HG02970 (cell line): ENCODE measurements at regions not wholly inside any gene's neighbourhood (a gene's known extent, or its start where the extent isn't known, plus 50 kb on each side); places are given as distances from the start of the nearest gene placed in this dataset.

Experiments used
- ATAC-seq: cut with Tn5 transposase; IDR thresholded peaks from one replicate; pipeline ENCODE4 v1.9.1; 2021; ENCODE audit warnings: mild to moderate bottlenecking, moderate library complexity, moderate number of reproducible peaks; ENCODE audit not compliant: unreplicated experiment, low FRiP score

DNA sequence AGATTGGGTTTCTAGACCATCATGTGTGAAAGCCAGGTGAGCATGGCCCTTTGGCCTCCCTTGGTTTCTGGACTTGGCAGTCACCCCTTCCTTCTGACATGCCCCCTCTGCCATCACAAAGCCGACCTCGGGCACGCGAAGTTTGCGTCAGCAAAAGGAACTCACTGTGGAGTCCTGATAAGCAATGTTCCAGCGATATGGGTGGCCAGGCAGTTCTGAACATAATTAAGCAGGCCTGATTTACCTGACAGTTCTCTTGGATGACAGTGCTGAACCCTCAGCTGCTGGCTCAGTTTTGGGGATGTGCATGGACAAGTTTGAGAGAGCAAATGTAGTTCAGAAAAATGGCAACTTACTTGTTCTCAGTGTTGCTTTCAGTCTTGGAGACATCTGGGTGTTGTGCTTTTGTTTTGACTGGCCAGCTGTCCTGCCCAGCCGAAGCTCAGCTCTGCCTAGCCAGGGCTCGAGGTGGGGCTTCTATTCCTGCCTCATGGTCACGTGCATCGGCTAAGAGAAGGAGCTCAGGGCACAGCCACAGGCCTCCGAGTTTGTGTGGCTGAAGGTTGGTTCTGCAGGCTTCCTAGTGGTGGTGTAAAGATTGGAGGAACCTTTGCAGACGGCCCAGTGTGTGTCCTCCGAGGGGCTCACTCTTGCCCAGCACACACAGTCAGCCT lies 78.3 kb downstream of the CLDN34 start:
- ATAC-seq = no peak

DNA sequence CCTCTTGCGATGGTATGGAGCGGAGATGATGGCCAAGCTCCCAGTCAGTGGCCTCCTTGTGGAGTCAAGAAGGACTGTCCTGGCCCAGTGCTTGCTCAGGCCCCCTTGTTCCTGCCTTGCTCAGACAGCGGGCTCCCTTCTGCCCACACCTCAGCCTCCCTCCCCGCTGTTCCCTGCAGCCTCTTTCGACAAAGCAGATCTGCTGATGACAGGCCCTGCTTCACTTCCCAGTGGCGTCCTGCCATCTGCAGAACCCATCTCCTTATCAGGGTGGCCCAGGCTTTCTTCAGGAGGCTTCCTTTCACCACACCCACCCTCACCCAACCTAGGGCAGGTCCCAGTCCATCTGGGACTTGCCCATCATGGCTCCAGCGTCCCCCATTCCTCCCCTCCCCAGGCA lies 80.0 kb downstream of the CLDN34 start:
- no peak for ATAC-seq

DNA sequence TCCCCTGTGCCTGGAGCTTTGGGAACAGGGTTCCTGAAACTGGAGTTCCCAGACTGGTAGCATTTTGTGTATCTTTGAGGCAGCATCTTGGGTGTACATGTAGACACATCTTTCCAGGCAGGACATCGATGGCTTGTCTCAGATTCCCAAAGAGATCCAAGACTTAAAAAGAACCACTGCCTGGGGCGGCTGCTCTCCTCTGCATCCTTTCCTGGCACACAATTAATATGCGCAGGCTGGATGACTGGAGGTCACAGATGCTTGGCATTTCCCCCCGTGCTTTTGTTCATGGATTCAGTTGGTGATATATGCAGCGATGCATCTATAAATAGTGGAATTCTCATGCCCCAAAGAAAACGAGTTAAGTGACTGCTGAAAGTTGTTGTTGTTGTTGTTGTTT lies 80.5 kb downstream of the CLDN34 start:
- ATAC-seq = no peak

DNA sequence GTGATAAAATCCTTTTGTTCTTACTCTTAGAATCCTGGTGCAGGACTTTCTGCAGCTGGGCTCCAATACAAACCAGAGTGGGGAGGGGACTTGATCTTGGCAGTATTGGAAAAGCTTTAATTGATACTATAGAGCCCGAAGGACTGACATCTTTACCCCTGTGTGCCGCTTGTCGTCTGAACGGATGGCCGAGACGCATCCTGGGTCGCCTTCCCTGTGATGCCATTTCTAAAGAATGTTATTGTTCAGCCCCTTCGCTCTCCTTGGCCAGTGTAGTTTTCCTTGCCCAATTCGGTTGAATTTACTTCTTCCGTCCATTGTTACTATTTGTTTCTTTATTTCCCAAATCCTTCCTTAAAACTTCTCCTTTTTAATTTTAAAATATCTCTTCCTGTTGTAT lies 80.9 kb downstream of the CLDN34 start:
- no peak for ATAC-seq

DNA sequence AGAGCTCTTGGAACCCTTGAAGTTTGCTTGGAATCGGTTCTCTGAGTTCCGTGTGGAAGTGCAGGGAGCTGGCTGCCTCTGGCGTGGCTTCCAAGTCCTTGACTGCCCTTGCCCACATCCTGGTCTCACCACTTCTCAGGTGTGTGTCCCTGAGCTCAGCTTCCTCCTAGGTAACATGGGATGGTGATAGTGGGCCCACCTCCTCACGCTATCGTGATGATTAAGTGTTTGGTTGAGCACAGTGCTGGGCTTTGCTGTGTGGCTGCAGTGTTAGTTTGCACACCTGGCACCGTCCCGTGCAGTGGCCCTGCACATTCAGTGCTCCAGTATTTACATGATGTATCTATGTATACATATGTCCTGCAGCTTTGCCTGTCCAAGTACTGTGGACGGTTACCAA lies 81.5 kb downstream of the CLDN34 start:
- ATAC-seq = no peak

DNA sequence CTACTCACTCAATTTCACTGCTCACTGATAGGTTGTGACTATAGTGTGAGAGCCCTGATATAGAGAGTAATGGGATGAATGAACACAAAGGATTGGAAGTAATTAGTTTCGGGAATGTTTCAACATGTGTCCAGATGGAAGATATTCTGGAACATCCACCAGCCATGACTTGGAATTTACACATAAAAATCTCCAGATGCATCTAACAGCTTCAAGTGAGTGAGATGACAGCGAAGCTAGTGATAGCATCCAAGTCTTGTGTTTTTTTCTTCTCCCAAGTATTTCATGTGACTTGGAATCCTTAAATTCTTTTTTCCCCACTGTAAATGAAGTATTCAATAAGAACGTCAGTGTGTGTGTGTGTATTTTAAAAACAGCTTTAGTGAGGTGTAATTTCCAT lies 82.1 kb downstream of the CLDN34 start:
- ATAC-seq = no peak

DNA sequence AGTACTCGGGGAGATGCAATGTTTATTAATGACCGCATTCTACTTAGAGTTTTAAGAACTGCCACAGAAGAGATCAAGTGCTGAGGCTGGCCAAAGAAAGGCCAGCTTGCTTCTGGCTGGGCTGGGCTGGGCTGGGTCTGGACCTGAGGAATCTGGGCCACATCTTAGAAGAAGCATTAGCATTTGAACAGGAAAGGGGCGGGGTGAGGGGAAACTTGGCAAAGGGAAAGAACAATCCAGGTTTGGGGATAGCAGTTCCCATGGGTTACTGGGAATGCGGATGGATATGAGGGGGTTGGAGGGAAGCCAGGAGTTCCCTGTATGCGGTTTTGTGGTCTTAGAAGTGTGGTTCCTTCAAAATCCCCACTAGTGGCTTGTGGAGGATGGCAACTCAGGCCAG lies 83.3 kb downstream of the CLDN34 start:
- ATAC-seq = no peak

DNA sequence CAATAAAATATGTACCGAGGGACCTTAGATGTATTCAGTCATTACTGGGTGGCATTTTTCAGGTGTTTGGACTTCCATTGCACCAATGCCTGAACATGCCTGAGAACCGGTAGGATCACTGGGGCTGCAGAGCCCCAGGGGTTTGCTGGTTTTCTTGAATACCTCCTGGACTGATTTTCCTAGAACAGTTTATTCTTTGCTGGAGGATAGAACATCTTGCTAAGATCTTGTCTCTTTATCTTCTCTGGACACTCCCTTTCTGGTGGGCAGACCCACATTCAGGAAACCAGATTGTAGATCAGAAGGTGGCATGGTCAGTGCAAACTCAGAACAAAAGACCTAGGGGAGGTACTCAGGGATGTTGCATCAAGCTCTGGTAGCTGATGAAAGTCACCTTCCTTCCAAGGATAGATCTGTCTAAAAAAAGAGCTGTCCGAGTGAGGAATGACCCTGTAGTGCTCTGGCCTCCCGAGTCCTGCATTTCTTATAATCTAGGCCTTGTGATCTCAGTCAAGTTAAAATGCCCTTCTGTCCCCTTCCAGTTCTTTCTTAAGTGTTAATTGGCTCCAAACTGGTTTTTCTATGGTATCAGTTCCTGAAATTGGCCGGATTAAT lies 84.8 kb downstream of the CLDN34 start:
- ATAC-seq = no peak

DNA sequence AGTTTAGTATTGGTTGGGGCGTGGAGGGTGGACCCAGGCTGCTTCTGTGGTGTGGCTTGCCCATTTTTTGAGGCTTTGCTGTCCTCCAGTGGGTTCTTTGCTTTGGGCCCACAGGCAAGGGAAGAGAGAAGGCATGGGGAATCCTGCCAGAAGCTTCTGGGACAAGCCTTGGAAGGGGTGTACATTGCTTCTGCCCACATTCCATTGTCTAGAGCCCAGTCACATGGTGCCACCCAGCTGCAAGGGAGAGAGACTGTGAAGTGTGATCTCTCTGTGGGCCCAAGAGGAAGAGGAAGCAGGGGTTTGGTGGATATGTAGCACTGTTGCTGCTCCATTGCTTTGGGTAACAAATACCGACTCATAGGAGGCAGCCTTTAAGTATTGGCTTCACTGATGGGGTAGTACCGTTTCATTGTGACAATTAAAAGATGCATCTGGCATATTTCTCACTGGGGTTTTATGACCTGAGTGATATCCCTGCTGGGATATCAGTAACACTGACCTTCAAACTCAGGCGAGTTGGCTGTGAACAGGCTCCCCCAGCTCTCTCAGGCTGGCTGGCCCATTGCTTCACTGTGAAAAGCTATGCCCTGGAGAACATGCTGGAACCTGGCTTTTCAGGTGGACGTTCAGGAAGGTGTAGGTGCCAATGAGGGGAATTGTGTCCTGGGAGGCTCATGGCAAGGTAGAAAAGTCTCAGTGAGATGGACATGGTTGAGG lies 85.9 kb downstream of the CLDN34 start:
- ATAC-seq = no peak

DNA sequence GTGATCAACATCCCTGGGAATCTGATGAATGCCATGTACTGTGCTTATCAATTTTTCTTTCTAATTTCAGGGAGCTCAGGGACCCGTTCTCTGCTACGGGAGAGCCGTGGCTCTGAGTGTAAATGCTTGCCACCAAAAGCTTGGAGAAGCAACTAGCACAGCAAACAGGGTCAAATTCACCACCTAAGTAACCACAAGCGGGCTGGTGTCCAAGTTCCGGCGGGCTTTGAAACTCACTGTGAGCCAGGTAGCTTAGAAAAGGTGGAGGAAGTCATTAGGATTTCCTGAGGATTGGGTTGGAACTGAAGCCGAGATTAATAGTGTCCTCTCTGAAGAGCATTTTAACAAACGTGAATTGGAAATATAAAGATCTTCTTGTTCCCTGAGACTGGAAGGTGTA lies 87.2 kb downstream of the CLDN34 start:
- ATAC-seq = no peak

DNA sequence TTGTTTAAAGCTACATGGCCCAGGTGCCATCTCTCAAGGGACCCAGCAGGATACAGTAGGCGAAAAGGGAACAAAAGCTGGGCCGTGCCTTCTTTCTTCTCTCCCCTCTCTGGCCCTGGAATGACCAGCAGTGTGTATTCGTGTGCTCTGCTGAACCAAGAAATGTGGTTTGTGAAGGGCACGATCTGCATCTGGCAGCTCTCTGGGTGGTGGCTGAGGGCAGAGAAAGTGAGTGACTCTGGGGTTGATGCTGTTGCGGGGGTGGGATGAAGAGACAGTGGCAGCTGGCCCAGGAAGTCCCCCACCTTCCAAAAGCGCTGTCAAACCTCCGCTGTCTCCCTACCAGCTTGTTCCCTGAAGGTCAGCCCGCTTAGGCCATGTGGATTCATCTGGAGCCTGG lies 88.3 kb downstream of the CLDN34 start:
- ATAC-seq = no peak

DNA sequence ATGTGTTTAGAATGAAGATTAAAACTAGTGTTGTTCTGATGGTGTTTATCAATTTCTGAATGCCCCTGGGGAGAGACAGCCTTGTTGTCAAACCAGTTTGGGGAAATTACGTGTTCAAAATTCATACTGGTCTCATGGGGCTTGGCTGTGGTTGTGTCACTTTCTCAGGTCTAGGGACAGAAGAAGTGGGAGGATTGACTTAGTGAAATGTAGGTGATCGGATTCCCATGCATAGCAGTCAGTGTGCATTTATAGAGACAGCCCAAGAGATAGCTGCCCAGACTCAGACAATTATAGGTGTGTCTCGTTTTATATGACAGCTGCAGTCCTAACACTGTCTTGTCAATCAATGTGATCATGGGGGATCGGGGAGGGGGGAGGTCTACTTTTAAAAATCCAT lies 94.4 kb upstream of the CLCN4 start:
- no peak for ATAC-seq

DNA sequence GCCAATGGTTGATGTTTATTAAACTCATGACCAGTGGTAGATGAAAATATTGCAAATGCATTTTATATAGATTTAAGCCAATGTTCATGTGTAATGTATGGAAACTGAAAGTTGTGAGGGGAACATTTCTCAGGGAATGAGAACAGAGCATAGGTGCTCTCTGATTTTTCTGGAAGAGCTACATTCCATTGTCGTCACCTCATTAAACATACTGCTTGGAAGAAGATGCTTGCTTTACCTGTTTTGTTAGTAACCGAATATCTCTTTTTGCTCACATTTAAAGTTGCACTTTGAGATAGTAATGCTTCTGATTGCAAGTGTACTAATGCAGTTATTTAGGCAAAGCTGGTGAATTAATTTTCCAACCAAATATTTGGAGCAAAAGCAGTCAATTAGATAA lies 93.8 kb upstream of the CLCN4 start:
- no peak for ATAC-seq

DNA sequence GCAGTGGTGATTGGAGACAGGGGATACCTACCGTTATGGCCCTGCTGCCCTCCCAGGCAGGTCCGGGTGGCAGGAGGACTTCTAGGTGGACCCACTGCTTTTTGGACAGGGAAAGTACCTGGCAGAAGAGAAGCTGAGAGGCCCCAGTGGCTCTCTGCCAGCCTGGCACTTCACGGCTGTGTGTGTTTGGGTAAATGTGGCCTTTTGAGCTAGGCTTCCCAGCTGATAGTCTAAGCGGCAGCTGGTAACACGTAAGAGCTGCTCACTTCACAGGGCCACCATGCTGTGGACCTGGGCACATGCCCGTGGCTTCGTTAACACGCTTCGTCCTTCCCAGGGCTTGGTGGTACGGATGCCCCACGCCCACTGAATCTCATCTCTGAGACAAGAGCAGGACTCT lies 92.0 kb upstream of the CLCN4 start:
- no peak for ATAC-seq

DNA sequence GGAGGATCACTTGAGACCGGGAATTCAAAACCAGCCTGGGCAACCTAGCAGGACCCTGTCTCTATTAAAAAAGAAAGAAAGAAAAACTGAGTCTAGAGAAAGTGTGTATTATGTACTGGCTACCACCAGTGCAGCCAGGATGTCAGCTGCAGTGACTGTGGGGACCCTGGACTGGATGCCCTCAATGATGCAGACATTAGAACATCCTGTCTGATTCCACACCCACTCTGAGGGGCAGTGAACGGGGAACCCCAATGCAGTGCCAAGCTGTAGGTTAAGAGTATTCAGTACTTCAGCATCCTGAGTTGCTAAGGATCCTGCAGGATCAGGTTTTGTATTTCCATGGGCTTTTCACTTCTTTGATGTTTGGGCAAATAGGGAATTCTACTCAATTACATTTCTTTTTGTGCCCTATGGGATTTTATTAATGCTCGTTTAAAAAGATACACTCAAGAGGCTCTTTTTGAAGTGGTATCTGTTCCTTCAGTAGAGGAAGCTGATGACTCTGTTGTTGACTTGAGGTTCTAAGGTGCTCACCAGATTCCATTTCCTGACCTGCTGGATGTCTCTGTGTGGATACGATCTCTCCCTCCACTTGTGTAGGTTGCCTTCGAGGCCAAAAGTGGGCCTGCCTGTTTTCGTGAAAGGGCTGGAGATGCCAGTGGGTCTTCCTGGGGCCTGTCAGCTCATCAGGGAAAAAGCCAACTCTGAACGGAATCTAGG lies 85.9 kb upstream of the CLCN4 start:
- no peak for ATAC-seq

DNA sequence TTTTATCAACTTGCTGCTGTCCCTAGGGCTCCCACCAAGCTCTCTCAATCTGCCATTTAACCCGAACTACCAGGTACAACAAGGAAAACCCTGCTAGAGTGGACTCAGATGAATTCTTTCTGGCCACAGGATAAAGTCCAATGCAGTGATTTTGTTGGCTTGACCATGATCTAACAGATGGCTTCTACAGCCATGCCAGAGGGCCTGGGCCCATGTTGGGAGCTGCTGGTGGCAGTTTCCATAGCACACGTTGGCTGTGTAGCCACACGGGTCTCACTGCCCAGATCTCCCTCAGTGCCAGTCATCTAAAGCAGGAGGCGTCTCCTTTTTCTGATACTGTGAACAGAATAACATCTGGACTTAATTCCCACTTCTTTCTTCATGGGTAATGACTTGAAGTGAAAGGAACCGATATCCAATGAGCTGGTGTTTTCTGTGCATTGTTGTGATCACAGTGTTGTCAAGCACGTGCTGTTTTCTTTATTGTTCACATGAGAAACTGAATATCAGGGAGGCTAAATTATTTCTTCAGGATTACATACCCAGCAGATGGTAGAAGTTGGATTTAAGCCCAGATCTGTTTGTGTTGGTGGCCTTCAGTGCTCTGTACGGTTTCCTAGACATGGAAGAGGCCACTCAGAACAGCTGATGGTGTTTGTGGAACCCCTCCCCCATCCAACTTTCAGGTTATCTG lies 85.2 kb upstream of the CLCN4 start:
- ATAC-seq = no peak

DNA sequence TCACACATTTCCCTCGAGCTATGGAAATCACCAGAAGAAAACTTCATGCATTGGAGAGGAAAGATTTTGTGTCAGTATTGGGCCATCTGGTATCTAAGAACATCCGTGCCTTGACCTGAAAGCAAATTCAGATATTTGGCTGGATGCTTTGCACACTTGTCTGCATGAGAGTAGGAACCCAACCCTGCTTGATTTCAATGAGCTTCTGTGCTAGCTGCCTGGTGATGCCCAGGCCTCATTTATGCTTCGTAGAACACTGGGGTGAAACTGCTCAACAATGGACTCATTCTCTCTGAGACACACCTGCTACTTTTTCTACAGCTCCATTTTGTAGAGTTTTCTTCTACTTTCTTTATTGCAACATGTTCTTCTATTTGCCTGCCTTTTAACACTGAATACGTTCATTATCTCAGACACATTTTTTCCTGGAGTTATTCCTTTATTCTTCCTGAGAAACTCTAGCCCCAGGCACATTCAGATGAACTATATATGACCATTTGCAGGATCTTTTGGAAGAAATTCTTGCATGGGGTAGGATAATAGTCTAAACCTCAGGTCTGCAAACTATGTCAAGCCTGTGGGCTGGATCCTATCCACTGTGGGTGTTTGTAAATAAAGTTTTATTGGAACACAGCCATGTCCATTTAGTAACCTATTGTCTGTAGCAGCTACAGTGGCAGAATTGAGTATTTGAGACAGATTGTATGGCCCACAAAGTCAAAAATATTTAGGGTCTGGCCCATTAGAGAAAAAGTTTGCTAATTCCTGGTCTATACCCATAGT lies 83.8 kb upstream of the CLCN4 start:
- no peak for ATAC-seq

DNA sequence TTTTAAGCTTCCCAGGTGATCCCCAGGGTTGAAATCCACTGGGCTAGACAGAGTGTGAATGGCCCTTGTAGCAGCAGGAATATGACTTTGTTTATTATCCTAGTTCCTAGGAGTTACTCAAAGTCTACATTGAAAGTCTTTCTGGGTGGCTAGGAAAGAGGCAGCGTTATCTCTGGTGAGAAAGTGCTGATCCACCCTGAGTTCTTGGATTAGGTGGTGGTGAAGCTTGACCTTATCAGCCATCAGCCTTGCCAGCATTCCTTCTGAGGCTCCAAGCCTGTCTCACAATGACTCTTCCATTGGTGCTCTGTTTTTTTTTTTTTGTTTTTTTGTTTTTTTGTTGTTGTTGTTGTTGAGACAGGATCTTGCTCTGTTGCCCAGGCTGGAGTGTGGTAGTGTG lies 83.1 kb upstream of the CLCN4 start:
- ATAC-seq = no peak

DNA sequence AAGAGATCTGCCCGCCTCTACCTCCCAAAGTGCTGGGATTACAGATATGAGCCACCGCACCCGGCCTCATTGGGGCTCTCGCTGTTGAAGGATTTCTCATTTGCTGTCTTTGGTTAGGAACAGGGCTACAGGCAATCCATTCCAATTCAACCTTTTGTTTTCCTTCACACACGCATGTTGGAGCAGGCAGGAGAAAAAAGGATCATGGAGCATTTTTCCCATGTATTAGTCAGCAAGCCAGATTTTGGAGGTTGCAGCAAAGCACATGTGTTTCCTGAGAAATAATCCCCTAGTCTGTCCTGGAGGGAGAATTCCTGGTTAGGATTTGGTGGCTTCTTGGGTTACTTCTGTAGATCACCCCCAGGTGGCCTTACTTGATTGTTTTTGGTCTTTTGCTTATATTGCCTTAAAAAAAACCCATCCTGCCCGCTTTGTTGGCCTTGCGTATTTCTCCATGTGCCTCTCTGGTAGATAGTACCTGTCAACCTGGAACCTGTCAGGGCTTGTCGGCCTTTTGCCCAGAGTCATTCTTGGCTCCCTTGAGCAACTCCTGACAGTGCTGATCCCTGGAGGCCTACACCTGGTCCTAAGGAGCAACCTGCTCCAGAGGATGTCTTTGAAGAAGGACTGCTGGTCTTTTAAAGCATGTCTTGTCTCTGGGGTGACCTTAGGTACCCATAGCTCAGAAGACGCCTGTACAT lies 82.4 kb upstream of the CLCN4 start:
- no peak for ATAC-seq
